Upper lobe of left lung (tissue), 4 donors: ENCODE measurements at regions not wholly inside any gene's neighbourhood (a gene's known extent, or its start where the extent isn't known, plus 50 kb on each side); places are given as distances from the start of the nearest gene placed in this dataset.

Experiments
- CTCF ChIP-seq, 6 experiments: fragments of 450-650 bp in 4 of 6; fragments of 200-600 bp in 2 of 6; sonication (generic) in 2 of 6; IDR thresholded peaks; one replicate each; pipeline ENCODE4 v1.5.1; 2016 to 2019; ENCODE audit warnings: antibody characterized with exemption in 6 of 6
- EP300 ChIP-seq, 4 donors: sonication (generic); formaldehyde crosslinking; IDR thresholded peaks; one replicate each; pipeline ENCODE4 v1.5.1; 2017; ENCODE audit warnings: antibody characterized with exemption in 4 of 4, control low read depth in 2 of 4
- POLR2AphosphoS5 ChIP-seq, 2 donors: sonication (generic); formaldehyde crosslinking; IDR thresholded peaks; one replicate each; pipeline ENCODE4 v1.5.1; 2017; ENCODE audit warnings: antibody characterized with exemption in 2 of 2

GRCh38 chr14:43369710-43370564 lies 1137.1 kb downstream of the FSCB start:
- no peak for TF ChIP-seq CTCF (IDR thresholded peaks at IDR 0.05)
- TF ChIP-seq EP300 (IDR thresholded peaks at IDR 0.05), result no peak
- TF ChIP-seq POLR2AphosphoS5 (IDR thresholded peaks at IDR 0.05), result no peak
